ENCODE measurements at regions not wholly inside any gene's neighbourhood (a gene's known extent, or its start where the extent isn't known, plus 50 kb on each side); places are given as distances from the start of the nearest gene placed in this dataset.
"Not testable (repeated sequence)": the region's sequence is repeated elsewhere in the genome, so short reads cannot be mapped to it uniquely, and the experiment has no call there.

DNA sequence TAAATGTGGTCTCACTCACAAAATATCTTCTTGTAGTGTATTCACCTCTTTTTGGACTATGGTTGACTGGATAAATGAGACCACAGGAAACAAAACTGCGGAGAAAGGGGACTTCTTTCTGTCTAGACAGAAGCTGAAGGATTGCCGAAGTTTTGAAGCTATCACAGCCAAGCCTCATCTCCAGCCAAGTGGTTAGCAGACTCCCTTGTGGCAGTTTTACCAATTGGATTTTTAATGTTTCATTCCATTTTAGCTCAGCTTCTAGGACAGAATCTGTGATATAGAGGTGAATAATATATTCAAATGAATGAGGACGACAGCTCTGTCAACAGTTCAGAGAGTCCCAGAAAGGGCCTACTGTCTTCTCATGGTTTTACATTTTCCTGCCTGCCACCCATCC, 215.7 kb upstream of the ZNF608 start:
- no peak for DNase-seq (ENCODE audit: low read depth, low spot score)

GRCh38 chr5:124962735-124963134, 216.3 kb upstream of the ZNF608 start:
- no peak for DNase-seq (ENCODE audit: low read depth, low spot score)

- DNase-seq (ENCODE audit: low read depth, low spot score), result no peak
Measured at GRCh38 chr5:124963236-124963919, 216.9 kb upstream of the ZNF608 start.

- DNase-seq (ENCODE audit: low read depth, low spot score), result not testable (repeated sequence)
Measured at GRCh38 chr5:124966741-124967140, 220.3 kb upstream of the ZNF608 start.

- DNase-seq (ENCODE audit: low read depth, low spot score), result not testable (repeated sequence)
Measured at GRCh38 chr5:124970381-124970780, 223.9 kb upstream of the ZNF608 start.

GRCh38 chr5:124972703-124973102, 226.3 kb upstream of the ZNF608 start:
- DNase-seq (ENCODE audit: low read depth, low spot score), result no peak

DNA sequence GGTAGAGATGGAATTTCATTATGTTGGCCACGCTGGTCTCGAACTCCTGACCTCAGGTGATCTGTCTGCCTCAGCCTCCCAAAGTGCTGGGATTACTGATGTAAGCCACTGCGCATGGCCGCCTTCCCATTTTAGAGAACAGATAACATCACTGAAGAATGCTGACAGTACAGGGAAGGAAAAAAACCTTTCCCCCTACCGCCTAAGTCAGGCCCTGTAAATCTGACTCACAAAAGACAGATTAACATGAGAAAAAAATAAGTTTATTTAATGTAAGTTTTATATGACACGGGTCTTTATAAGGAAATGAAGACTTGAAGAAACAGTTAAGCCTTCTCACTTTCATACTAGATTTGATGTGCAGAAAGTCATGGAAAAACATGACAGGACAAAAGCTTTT, 227.2 kb upstream of the ZNF608 start:
- no peak for DNase-seq (ENCODE audit: low read depth, low spot score)

DNA sequence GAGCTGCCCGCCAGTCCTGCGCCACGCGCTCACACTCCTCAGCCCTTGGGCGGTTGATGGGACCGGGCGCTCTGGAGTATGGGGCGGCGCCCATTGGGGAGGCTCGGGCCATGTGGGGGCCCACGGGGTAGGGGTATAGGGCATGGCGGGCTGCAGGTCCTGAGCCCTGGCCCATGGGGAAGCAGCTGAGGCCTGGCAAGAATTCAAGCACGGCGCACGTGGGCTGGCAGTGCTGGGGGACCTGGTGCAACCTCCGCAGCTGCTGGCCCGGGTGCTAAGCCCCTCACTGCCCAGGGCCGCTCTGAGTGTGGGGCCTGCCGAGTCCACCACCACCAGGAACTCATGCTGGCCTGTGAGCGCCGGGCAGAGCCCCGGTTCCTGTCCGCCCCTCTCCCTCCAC, 229.6 kb upstream of the ZNF608 start:
- DNase-seq (ENCODE audit: low read depth, low spot score), result no peak

DNA sequence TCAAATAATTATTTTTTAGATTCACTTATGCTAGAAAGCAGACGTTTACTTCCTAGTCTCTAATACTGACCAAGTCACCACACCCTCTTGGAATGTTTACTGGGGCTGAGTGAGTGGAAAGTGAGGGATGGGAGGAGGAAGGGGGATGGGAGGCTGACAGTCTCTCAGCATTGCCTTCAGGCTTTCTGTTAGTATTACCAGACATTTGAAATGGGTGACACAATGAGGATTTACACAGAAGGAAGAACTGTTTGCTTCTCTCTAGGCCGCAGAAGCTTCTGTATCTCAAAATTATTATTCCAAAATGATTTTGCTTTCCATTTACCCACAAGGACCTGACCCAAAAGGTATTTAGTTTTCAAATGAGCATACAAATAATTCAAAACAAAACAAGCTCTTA, 232.8 kb upstream of the ZNF608 start:
- DNase-seq (ENCODE audit: low read depth, low spot score), result no peak

DNA sequence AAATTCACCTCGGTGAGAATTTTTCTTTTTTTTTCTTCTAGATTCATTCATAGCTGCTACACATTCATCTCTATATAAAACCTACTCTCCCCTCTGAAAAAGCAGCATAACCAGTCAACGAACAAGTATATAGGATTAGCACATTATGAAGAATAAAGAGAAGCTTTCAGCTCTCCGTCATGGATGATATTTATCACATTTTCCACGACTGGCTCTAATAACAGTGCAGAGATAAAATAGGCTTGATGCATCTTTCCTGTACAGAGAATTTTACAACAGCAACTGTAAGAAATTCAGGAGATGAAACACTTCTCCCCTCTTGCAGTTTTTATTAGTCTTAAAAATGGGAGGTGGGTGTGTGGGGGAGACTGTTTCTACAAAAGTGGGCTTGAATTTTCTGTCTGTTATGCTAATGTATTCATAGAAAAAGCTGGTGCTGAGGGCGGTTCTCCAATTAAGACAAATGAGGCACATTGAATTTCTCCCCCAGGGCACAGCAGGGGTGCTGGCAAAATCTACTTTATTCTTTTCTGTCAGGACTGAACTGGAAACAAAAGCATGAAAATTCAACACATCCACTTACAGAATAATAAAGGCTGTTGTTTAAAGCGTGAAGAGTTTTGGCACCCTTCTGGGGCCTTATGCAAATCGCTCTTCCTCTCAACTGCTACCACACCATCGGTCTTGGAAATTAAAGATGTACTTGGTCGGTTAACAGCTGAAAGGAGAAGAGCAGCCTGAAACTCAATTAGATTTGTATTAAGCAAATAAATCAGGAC, 233.9 kb upstream of the ZNF608 start:
- no peak for DNase-seq (ENCODE audit: low read depth, low spot score)

DNA sequence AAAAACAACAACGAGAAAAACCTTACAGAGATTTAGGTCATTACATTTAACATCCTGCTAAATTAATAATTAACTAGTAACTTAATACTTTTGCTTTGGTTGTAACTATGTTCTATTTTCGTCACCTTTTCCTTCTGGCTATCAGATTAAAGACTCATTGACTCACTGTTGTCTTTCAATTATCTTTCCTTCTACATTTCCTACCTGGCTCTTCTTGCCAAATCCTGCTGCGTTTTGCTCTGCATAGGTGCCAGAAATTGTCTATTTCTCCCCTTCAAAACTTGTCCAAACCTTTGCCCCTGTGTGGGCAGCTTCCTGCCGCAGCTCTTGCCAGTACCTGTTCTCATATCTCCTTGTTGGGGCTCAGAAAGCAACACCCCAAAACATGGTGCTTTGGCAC, 235.5 kb upstream of the ZNF608 start:
- no peak for DNase-seq (ENCODE audit: low read depth, low spot score)

DNA sequence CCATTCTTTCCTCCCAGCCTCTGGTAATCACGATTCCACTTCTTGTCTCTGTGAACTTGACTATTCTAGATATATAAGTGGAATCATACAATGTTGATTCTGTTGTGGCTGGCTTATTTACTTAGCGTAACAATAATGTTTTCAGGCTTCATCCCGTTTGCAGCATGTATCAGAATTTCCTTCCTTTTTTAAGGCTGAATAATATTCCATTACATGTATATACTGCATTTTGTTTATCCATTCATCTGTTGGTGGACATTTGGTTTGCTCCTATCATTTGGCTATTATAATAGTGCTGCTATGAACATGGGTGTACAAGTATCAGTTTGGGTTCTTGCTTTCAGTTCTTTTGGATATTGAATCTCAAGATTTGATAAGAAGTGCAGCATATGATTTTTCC, 239.7 kb upstream of the ZNF608 start:
- DNase-seq (ENCODE audit: low read depth, low spot score), result no peak

DNA sequence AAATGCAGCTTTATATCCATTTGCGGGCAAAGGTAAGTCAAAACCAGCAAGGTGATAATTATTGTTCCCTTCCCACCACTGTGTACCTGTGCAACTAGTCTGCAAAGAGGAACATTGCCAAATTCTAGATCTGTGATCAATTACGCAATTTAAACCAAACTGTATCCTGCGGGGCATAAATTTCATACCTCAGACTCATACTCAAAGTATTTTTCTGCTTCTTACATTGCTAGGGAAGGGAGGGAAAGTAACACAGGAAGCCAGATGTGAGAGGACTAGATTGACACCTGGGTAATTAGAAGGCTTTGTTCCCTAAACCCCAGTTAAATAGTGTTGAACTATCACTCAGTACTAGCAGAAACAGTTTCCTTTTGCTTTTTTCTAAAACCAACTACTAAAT, 240.2 kb upstream of the ZNF608 start:
- DNase-seq (ENCODE audit: low read depth, low spot score), result no peak

DNA sequence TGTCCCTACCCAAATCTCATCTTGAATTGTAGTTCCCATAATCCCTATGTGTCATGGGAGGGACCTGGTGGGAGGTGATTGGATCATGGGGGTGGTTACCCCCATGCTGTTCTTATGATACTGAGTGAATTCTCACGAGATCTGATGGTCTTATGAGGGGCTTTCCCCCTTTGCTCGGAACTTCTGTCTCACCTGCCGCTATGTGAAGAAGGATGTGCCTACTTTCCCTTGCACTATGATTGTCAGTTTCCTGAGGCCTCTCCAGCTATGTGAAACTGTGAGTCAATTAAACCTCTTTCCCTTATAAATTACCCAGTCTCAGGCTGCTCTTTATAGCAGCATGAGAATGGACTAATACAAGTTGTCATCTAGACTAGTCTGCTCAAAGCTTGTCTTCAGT, 241.3 kb upstream of the ZNF608 start:
- DNase-seq (ENCODE audit: low read depth, low spot score), result not testable (repeated sequence)

DNA sequence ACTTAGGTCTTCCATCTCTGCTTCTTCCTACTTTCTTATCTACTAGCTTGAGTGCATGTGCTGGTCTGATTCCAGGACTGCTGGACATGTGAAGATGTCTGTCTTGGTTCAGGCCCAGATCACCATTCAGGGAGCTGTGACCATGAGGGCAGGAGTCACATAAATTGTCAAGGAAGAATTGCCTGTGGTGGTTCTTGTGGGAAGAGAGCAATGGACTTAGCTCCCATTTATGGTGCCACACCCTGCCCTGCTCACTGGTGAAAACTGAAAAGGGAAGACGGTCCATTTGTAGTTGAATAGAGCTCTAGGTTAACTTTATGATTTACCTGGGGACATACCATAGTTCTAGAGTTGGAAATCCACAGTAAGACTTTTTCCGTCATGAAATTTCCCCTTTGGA, 244.3 kb upstream of the ZNF608 start:
- DNase-seq (ENCODE audit: low read depth, low spot score), result no peak

- no peak for DNase-seq (ENCODE audit: low read depth, low spot score)
Measured at GRCh38 chr5:124995421-124995820, 249.0 kb upstream of the ZNF608 start.

GRCh38 chr5:124996023-124996763, 249.8 kb upstream of the ZNF608 start:
- DNase-seq (ENCODE audit: low read depth, low spot score), result no peak

DNA sequence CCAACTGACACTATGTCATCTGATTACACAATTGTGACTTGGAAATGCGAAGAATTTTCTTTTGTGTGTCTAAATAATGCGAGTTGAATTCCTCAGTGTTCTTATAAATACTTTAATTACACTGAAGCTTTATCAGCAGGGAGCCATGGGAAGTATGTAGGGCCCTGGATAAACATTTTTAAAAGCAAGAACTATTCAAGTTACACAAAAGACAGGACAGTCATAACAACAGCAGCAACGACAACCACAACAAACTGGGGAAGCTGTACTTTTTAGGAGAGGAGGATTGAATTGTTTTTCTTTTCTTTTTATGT, 250.3 kb upstream of the ZNF608 start:
- no peak for DNase-seq (ENCODE audit: low read depth, low spot score)

DNA sequence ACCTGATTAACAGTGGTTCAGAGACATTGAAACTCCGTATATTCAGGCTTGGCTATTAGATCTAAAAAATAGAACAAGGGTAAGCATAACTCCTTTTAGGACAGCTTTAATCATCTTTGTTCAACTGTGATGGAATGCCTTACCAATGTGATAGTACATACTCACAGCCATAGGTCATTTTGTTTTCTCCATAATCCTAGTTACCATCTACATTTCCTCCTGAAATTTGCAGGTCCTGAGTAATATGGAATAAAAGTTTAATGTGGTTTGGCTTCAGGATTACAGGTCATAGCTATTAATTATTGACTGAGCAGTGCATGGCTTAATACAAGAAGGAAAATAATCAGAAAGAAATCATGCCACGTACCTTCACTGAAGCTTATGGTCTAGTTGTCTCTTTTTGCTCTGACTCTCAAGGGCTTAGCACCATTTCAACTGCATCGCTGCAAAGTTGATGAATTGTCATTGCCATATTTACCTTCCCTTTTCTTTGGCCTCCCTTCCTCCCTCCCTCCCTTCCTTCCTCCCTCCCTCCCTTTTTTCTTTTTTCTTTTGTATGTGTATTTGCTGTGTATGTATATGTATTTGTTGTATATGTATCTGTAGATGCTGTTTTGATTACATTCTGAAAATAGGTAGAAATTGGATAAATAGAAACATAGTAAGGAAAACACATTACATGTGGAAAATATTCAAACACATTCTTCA, 250.9 kb upstream of the ZNF608 start:
- no peak for DNase-seq (ENCODE audit: low read depth, low spot score)

- DNase-seq (ENCODE audit: low read depth, low spot score), result no peak
Measured at GRCh38 chr5:124998520-124998919, 252.1 kb upstream of the ZNF608 start.

DNA sequence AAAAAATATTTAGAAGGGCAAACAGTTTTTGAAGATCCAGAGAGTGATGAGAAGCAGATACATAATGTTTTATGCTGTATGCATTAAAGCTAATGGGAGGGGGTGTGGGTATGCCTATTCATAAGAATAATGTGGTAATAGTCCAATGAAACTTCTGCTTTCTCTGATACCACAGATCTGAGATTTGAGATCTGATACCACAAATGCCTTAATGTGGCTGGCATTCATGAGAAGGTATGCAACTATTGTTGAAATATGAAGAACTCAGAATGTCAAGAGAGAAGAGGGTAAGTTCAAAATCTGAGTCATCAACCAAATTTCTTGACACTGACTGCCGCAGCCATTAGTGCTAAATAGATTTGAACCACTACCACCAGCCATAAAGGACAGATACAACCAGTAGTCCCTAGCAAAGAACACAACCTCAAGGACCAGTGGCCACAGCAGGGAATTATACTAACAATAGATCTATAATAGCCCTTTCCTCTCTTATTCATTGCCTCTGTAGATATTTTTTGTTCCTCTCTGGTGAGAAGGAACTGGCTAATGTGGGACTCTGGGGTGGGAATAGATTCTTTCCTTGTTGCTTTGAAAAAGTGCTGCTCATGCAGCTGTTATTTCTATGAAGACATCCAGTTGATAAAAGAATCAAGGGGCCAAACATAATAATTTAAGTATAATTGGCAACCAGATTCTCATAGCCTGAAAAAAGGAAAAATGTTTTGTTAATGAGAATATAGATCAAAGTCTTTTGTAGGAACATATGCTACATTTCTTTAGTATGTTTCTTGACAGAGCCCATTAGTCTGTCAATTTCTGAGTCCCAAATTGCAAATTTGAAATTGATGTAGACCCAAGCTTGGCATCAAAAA, 256.5 kb upstream of the ZNF608 start:
- no peak for DNase-seq (ENCODE audit: low read depth, low spot score)

All from activated CD4-positive, CD25-positive, alpha-beta regulatory T cell treated with anti-CD3 and anti-CD28 coated beads, Interleukin-2, amount 50 U/mL, for 16 hours (primary cell).